ENCODE measurements at regions not wholly inside any gene's neighbourhood (a gene's known extent, or its start where the extent isn't known, plus 50 kb on each side); places are given as distances from the start of the nearest gene placed in this dataset.
A peak's percentile ranks its signal among the peaks of the same experiment; 100 is the strongest.

GRCh38 chrX:40157228-40158035 is 59.7 kb upstream of the BCOR start:
- no peak for FAIRE-seq
- DNase-seq (ENCODE audit: low spot score in 2 of 2) = no peak

GRCh38 chrX:40156470-40157227 is 58.9 kb upstream of the BCOR start:
- FAIRE-seq = no peak
- DNase-seq (ENCODE audit: low spot score in 2 of 2) = no peak

DNA sequence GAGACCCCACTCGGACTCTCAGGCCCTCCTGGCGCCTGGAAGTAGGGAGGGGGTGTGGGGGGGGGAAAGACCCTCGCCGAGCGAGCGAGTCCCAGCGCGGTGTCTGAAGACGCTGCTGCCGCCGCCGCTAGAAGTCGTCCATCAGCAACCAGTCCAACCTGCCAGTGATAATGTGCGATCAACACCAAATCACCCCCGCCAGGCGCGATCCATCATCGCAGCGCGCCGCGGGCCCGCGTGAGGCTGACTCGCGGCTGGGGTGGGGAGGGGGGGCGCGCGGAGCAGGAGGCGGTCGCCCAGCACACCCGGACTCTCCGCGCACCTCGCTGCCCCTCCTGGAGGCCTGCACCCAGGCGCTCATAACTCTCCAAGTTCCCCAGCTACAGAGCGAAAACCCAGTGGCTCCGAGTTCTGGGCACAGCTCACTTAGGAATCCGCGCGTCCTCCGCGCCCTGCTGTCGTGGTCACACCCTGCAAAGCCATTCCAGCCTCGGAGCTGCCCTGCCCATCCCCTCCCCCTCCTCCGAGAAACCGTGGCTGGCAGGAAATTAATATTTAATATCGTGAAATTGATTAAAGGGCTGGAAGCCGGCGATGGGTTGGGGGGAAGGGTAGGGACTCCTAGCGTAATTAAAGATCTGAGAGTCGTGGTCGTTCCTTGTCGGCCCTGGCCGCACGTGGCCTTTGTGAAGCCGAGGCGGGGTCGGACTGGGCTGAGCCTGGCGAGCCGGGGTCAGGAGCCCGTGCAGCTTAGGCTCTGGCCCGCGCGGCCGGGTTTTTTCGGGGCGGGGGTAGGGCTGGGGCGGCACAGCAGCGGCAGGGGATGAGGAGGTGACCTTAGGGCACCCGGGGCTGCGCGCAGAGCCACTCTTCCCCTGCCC is 58.1 kb upstream of the BCOR start:
- DNase-seq (ENCODE audit: low spot score in 2 of 2) (no peak), FAIRE-seq (no peak)

DNA sequence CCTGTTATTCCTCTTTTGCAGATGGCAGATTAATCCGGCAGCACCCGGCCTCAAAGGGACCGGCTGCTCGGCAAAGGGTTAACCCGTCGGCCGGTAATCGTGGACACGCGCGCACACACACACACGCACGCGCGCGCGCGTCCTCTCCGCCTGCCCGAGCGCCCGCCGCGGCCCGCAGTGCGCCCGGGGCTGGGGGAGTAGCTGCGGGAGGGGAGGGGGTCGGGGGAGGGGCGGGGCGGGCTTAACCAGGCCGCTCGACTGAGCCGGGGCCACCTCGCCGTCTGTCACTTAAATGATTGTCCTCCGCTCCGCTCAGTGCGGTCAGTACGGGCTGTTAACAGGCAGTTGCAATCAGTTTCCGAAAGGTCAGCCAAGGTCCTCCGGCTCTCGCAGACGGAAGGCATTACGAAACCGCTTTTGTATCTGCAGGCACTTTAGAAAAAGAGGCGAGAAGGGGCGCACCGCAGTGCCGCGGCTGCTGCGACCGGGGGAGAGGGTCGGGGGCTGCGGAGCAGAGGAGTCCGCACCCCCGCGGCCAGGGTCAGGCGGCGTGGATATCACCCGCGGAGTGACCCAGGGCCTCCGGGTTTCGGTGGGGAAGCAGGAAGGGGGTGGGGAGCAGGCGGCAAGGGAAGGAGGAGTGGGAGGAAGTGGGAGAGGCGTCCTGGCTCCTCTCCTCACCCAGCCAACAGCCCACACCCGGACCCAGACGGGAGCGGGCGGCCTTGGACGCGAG is 57.3 kb upstream of the BCOR start:
- FAIRE-seq = no peak
- peak in 1 of 2 donors; percentile 74 for DNase-seq (ENCODE audit: low spot score in 2 of 2)

DNA sequence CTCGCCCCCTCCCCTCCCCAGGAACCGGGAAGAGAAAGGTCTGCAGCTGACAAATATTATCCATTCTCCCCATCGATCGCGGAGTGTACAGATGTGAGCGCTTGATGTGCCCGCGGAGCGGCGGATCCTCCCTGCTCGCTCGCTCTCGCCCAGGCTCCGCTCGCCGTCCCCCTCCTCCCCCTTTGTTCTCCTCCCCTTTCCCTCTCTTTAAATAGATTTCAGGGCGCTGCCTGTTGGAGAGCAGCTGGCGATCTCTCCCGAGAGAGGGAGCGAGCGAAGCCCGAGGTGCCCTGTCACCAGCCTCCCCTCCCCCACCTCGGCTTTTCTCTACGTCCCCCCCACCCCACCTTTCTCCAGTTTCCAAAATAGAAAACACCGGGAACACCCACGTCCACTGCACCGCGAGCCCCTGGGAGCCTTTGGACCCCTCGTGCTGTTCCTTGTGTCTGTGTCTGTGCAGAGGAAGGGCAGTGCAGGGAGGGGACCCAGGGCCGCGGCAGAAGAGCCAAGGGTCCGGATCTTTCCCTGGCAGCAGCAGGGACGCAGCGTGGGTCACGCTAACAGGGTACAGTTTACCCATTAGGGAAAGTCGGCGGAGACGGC is 56.6 kb upstream of the BCOR start:
- FAIRE-seq (no peak), DNase-seq (ENCODE audit: low spot score in 2 of 2) (peak in 1 of 2 donors; percentile 63)

DNA sequence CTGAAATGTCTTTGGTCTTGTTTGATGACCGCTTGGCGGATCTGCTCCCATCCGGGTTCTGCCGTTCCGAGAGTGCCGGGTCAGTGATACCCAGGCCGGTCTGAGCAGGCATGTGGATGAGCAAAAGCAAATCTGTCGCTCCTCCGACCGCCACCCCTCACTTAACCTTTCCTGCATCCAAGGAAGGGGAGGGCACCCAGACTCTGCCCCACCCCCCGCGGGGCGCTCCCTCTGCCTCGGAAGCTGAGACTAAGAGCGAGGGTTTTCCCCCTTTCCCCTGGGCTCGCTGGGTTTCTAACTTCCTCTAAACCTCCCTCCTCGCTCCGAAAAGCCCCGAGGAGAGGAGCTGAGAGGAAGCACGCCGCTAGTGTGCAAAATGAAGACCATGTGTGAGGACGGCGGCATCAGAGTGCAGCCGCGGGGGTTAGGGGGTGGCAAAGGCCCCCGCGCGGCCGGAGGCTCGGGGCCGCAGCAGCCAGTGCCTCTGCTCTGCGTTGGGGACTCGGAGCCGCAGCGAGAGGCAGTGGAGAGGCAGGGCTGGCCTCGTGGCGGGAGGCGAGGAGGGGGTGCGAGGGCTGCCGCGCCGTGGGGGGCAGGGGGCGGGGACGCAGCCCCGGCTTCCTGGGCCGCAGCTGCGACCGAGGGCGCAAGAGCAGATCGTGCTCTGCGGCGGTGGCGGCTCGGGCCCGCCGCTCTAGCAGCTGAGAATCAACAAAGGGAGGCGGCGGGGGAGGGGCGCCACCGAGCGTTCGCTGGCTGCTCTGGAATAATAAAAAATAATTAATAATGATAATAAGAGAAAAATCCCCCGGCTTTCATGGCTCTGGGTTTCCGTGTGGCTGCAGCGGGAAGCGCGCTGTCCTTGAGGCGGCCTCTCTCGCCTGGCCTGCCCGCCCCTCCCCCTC is 55.8 kb upstream of the BCOR start:
- DNase-seq (ENCODE audit: low spot score in 2 of 2) = peak in 1 of 2 donors; percentile 80
- FAIRE-seq = no peak

DNA sequence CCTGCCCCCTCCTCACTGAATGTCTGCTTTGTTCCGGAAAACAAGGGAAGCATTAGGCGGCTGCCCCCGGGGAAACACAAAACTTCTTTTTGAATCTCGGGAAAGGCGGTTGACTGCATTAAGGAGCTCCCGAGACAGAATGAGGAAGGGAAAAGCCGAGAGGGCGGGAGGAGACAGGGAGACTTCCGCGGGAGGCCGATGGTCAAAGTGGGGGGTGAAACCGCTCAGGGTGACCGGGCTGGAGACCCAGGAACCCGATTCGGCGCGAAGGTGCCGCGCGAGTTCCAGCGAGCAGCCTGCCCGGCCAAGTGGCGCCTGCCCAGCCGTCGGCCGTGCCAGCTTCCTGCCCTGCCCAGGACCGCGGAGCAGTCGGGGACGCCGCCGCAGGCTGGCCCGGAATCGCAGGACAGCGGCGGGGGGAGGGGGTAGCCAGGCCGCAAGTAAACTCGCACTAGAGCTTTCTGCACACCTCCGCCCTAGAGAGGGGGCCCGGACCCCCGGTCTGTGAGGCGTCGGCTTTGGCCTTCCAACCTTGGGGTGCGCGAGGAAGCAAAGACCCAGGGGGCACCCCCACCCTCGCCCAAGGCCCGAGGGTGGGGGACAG is 55.1 kb upstream of the BCOR start:
- DNase-seq (ENCODE audit: low spot score in 2 of 2) (peak in 1 of 2 donors; percentile 79), FAIRE-seq (no peak)

GRCh38 chrX:40152173-40152711 is 54.5 kb upstream of the BCOR start:
- FAIRE-seq = no peak

GRCh38 chrX:40151211-40152172 is 53.7 kb upstream of the BCOR start:
- DNase-seq (ENCODE audit: low spot score in 2 of 2) (no peak), FAIRE-seq (no peak)

More at GRCh38 chrX:40152173-40152711, 54.5 kb upstream of the BCOR start:
- DNase-seq (ENCODE audit: low spot score in 2 of 2) = peak in 1 of 2 donors; percentile 71

DNA sequence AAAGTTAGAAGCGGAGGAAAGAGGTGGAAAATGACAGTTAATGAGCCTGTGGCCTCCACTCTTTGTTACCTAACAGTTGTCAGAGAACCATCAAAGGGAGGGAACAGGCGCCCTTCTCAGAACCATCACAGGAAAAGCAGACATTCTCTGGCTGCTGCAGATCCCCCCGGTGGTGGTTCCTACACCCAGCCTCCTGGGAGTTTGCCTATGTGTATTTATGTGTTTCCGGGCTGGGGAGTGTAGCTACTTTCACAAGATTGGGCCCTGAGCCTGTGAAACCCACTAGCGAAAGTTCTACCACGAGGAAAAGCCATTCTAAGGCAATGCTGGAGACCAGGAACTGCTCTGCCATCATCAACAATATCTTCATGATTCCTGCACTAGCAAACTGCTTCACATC is 52.7 kb upstream of the BCOR start:
- FAIRE-seq = no peak
- DNase-seq (ENCODE audit: low spot score in 2 of 2) = no peak

DNA sequence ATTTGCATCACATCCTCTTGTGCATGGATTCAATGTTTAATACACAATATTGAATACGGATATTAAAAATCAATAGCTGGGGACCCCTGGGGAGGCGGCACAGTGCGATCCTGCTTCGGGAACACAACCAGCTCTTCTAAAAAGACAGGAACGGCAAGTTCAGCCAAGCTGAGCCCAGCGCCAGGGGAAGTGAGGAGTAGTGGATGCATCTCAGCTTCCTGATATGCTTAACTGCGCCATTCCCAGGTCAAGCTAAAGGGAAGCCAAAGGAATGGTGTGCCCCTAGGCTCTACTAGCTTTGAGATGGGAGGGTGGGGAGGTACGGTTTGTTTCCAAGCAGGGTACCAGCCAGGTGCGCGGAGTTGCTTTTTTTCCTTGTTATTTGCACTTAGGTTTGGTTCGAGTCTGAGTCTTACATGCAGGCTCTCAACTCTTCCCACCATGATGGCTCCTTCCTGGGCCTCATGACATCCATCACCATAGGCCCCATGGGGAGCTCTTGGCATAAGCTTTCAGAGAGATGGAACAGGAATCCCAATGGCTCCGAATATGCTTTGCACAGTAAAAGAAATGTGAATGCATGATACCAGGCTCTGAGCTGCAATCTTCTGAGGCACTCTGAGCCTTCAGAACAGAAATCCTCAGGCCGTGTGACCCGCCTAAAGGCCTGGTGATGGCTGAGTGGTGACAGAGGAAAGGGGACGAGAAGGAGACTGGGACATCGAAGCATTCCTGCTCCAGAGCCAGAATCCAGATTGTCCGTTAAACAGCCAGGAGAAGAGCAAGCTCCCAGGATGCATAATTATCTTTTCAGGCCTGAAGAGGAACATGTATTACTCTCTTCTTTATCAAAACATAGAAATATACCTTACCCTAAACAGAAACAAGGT is 51.8 kb upstream of the BCOR start:
- FAIRE-seq (no peak), DNase-seq (ENCODE audit: low spot score in 2 of 2) (no peak)

- FAIRE-seq = no peak
Measured at GRCh38 chrX:40148385-40149285, 50.9 kb upstream of the BCOR start.

GRCh38 chrX:40147971-40148370 is 50.2 kb upstream of the BCOR start:
- FAIRE-seq (no peak), DNase-seq (ENCODE audit: low spot score in 2 of 2) (no peak)

More at GRCh38 chrX:40148385-40149285, 50.9 kb upstream of the BCOR start:
- DNase-seq (ENCODE audit: low spot score in 2 of 2) = no peak
